ENCODE measurements at regions not wholly inside any gene's neighbourhood (a gene's known extent, or its start where the extent isn't known, plus 50 kb on each side); places are given as distances from the start of the nearest gene placed in this dataset.

DNA sequence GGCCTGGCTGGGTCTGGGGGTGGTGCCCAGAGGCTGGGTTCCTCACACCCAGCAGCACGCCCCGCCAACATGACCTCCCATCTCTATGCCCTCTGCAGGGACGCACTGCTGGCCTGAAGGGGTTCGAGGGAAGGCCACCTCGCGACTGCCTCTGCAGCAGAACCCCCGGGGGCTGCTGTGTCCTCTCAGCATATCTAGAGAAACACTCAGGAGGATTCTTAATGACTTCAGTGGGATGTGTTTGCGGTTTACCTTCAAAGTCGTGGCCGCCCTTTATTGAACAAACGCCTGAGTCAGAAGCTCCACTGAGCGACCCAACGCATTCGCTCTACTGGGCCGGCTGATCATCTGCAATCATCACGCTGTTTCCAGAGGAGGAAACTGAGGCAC lies 54.8 kb upstream of the GATA5 start:
- no peak for TF ChIP-seq EP300 (IDR thresholded peaks at IDR 0.05)
- TF ChIP-seq, protein P1, sequence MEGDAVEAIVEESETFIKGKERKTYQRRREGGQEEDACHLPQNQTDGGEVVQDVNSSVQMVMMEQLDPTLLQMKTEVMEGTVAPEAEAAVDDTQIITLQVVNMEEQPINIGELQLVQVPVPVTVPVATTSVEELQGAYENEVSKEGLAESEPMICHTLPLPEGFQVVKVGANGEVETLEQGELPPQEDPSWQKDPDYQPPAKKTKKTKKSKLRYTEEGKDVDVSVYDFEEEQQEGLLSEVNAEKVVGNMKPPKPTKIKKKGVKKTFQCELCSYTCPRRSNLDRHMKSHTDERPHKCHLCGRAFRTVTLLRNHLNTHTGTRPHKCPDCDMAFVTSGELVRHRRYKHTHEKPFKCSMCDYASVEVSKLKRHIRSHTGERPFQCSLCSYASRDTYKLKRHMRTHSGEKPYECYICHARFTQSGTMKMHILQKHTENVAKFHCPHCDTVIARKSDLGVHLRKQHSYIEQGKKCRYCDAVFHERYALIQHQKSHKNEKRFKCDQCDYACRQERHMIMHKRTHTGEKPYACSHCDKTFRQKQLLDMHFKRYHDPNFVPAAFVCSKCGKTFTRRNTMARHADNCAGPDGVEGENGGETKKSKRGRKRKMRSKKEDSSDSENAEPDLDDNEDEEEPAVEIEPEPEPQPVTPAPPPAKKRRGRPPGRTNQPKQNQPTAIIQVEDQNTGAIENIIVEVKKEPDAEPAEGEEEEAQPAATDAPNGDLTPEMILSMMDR (IDR thresholded peaks at IDR 0.05) = no peak

Measured in stomach (tissue), 4 donors.